Central memory CD4-positive, alpha-beta T cell (primary cell): ENCODE measurements at regions not wholly inside any gene's neighbourhood (a gene's known extent, or its start where the extent isn't known, plus 50 kb on each side); places are given as distances from the start of the nearest gene placed in this dataset.

Experiments
- DNase-seq: peaks from one replicate; pipeline ENCODE4 v3.0.0; 2022

- DNase-seq: no peak
Observed at GRCh38 chr10:62453274-62453673, 79.1 kb downstream of the ZNF365 start.

DNA sequence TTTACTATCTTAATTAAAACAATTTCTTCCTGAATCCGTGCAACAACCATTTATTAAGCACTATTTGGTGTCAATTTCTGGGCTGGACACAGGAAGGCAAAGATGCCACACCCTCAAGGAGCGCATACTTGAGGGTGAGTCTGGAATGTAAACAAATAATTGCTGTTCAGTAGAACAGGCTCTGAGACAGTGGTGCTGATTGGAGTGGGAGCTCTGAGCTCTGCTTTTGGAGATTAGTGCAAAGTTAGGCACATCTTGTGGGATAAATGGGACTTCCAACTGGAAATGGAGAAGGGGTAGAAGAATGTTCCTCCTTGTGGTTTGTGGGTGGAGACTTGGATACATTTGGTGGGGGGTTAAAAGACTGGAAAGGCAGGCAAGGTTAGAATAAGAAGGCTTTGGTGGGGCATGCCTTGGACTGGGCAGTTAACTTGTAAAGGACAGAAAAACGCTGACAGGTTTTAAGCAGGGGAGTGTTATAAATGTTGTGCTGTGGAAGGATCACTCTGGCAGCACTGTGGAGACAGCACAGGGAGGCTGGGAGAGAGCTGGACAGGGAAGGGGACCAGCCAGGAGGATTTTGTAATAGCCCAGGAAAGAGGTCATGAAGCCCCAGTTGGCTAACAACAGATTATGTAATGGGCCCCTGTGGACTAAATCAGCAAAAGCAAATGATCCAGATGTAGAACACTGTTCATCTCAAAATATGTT, 80.7 kb downstream of the ZNF365 start:
- no peak for DNase-seq

DNA sequence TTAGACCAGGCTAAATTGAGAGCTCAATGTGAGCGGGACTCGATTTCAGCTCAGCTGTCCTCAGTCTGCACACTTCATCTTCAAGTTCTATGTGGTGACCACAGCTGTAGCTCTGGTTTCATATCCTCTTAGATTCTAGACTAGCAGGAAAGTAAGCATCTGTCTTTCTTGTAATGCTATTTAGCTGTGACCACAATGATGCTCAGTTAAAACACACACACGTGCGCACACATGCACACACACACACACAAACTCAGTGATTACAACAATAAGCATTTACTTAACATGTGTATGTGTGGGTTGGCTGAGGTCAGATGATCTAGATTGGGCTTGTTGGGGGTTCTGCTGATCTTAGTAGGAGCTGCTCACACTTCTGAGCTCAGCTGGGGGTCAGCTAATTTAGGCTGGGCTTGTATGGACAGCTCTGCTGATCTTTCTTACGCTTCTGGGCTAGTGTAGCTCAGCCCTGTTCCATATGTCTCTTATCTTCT, 82.5 kb downstream of the ZNF365 start:
- DNase-seq: no peak

- no peak for DNase-seq
Observed at GRCh38 chr10:62457196-62457595, 83.0 kb downstream of the ZNF365 start.

DNA sequence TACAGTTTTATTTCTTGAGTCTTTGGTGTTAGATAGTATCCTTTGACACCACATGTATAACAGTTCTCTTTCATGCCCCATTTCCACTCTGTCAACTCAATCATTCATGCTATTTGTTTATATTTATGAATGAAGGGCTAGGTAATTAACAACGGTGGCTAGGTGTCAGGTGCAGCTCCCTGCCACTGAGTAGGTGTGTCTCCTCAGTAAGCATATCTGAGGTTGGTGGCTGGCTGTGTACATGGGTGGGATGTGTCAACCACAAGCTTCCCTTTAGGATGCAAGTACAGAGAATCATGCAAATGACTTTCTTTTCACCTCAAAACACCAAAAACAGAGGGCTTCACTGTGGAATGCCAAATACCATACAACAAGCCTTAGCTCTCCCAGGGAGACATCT, 83.4 kb downstream of the ZNF365 start:
- no peak for DNase-seq

GRCh38 chr10:62459072-62459471, 84.9 kb downstream of the ZNF365 start:
- no peak for DNase-seq

DNA sequence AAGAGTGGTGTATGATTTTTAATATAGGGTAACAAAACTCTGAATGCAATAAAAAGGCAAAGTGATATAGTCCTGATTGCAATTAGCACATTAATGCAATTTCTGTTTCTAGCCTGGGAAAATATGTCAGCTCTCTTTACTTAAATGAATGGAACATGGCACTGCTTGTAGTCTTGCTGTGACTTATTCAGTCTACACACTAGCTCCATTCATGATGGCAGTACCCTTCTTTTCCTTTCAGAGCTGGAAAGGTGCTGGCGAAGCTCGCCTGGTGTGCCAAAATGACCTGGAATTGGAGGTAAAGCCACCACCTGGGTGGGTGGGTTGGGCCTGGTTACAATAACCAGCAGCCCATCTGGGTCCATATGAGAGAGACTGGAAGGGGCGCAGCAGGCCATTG, 85.3 kb downstream of the ZNF365 start:
- no peak for DNase-seq

GRCh38 chr10:62460393-62460792, 86.2 kb downstream of the ZNF365 start:
- DNase-seq: no peak

GRCh38 chr10:62461120-62461519, 87.0 kb downstream of the ZNF365 start:
- DNase-seq: no peak

DNA sequence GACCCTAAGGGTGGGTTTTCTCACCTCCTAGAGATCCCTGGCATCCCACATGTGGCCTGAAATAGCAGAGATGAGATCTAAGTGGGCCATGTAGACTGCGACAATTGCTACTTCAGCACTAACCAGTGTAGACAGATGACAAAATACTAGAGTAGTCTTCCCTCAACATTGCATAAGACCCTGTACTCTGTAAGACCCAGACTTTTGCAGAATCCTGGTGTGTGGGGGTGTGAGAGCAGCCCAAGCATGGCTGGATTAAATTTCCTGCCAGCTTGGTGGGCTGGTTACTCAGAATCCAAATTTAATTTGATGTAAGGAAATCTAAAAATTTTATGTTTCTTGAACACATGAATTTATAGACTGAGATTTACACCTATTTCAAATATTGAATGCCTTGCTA, 88.3 kb downstream of the ZNF365 start:
- no peak for DNase-seq

DNA sequence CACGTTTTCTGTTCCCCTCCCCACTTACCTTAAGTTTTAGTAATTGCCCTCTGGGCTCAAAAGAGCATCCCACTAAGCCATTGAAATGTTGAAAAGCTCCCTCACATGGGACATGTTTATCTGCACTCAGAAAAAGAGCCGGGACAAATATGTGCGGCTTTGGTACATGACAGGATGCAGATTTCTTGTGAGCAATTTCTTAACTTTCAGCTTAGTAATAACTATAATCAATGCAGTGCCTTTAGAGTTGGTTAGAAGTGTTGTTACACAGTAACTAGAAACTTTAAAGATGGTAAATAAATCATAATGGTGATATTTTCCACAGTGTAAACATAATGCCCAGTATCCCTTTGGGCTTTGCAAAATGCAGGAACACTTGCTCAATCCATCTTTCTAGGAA, 89.2 kb downstream of the ZNF365 start:
- DNase-seq: no peak

- no peak for DNase-seq
Observed at GRCh38 chr10:62464308-62464707, 90.1 kb downstream of the ZNF365 start.

DNA sequence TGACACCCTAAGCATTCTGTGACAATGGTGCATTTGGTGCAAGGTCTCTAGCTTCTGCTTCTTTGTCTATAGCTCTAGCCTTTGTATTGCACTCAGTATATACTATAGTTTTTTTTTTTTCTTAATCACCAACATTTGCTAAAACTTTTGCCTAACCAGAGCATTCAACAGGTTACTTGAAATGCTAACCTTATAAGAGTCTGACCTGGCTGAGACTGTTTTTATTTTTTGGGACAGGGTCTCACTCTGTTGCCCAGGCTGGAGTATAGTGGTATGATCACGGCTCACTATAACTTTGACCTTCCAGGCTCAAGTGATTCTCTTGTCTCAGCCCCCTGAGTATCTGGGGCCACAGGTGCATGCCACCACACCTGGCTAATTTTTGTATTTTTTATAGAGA, 92.4 kb downstream of the ZNF365 start:
- DNase-seq: no peak

GRCh38 chr10:62467527-62467926, 93.4 kb downstream of the ZNF365 start:
- no peak for DNase-seq

GRCh38 chr10:62471711-62472110, 97.5 kb downstream of the ZNF365 start:
- DNase-seq: no peak

- DNase-seq: no peak
Observed at GRCh38 chr10:62473241-62473640, 99.1 kb downstream of the ZNF365 start.

DNA sequence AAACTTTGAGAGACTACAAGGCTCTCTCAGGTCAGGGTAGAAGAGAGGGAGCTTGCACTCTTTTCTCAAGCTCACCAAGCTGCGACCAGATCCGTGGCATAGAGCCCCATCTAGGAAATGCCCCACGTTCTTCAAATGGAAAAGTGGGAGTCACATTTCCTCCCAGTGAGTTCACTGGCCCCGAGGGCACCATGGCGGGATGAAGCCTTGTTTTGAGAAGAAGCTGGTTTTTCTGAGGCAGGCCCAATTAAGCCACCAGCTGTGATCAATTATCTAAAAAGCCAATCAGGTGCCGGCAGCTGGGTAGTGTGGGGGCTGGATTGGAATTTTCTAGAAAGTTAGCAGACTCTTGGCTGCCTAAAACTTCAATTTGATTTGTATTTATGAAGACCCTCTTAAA, 101.4 kb downstream of the ZNF365 start:
- no peak for DNase-seq

DNA sequence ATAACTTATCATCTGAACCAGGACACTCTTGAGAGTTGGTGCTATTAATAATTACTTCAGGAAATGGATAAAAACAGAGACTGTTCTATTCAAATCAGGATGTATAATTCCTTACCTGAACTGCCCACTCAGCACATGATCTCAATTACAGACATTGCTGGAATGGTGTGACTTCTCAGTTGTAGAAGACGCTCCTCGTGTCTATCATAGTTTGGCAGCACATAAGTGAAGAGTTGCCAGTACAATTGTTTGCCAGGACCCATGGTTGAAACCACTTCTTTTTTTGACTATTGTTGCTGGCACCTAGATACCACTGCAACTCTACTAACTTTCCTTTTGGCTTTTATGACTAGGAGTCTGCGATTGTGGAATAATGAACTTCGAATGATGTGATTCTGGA, 105.4 kb downstream of the ZNF365 start:
- DNase-seq: no peak

- DNase-seq: no peak
Observed at GRCh38 chr10:62480196-62480595, 106.0 kb downstream of the ZNF365 start.

- no peak for DNase-seq
Observed at GRCh38 chr10:62482581-62482980, 108.4 kb downstream of the ZNF365 start.

GRCh38 chr10:62491597-62491996, 117.4 kb downstream of the ZNF365 start:
- no peak for DNase-seq

DNA sequence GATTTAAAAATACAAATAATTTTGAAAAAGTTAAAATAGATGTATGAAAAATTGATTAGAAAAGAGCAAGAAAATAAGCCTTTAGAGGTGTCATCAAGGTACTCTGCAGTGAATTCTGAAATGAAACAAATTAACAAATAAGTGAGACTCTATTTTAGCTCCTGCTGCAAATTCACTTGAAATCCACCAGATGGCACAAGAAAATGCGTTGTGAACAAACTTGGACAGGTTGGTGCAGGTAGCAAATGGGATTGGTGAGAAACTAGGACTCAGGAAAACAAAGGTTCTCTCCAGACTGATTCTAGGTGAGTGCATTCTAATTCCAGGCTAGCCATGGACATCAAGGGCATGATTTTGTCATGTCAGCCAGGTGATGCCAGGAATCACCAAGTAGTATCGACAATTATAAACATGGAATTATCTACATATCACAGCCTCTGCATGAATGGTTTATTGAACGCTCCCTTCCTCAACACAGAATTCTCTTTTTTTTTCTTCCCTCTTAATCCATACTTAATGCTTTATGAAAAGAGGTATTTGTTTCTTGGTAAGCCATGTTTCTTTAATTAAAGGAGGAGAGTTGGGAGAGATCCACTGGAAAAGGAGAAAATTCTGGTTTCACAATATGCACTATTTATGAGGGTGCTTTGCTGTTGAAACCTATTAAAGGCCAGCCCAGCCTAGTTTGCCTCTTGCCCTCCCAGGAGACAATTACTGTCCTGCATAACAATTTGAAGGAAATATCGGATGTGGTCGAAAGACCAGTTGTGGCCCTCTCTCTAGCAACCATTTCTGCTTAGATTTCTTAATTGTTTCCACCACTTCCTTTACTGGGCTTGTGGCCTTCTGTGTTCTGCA, 118.1 kb downstream of the ZNF365 start:
- peak; percentile 11 for DNase-seq

- no peak for DNase-seq
Observed at GRCh38 chr10:62492870-62493180, 118.7 kb downstream of the ZNF365 start.

GRCh38 chr10:62496925-62497324, 122.8 kb downstream of the ZNF365 start:
- DNase-seq: no peak
